ENCODE measurements at regions not wholly inside any gene's neighbourhood (a gene's known extent, or its start where the extent isn't known, plus 50 kb on each side); places are given as distances from the start of the nearest gene placed in this dataset.

DNA sequence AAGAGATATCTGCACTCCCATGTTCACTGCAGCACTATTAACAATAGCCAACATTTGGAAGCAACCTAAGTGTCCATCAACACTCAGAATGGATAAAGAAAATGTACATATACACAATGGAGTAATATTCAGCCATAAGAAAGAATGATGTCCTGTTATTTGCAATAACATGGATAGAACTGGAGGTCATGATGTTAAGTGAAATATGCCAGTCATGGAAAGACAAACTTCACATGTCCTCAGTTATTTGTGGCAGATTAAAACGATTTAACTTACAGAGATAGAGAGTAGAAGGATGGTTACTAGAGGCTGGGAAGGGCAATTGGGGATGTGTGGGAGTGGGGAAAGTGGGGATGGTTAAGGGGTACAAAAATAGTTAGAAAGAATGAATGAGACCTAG, 110.3 kb upstream of the PCSK5 start:
- no TSS peak for BruUV-seq (replicated peaks)
- Histone ChIP-seq H3K36me3 (ENCODE audit: control insufficient read depth, insufficient read depth, low read length) (no peaks in the 10 kb centered on the region), H3K4me1 (ENCODE audit: control insufficient read depth, insufficient read depth, low read length) (no peaks in the 10 kb centered on the region), H3K9me3 (ENCODE audit: control insufficient read depth, insufficient read depth, low read depth, low read length) (no peaks in the 10 kb centered on the region), H3K27ac (ENCODE audit: low read length) (no peak overlapping the region), H3K4me3 (ENCODE audit: low read depth in 2 of 2, low read length in 2 of 2) (no peak overlapping the region), H3K27me3 (ENCODE audit: control insufficient read depth, insufficient read depth, low read length) (no peaks in the 10 kb centered on the region)
- no peak for TF ChIP-seq POLR2AphosphoS5 (IDR thresholded peaks at IDR 0.05; ENCODE audit: low read depth, low read length)
- TF ChIP-seq TCF7L2 (IDR thresholded peaks at IDR 0.05; ENCODE audit: low read depth, low read length): no peak
- TF ChIP-seq, protein P1, sequence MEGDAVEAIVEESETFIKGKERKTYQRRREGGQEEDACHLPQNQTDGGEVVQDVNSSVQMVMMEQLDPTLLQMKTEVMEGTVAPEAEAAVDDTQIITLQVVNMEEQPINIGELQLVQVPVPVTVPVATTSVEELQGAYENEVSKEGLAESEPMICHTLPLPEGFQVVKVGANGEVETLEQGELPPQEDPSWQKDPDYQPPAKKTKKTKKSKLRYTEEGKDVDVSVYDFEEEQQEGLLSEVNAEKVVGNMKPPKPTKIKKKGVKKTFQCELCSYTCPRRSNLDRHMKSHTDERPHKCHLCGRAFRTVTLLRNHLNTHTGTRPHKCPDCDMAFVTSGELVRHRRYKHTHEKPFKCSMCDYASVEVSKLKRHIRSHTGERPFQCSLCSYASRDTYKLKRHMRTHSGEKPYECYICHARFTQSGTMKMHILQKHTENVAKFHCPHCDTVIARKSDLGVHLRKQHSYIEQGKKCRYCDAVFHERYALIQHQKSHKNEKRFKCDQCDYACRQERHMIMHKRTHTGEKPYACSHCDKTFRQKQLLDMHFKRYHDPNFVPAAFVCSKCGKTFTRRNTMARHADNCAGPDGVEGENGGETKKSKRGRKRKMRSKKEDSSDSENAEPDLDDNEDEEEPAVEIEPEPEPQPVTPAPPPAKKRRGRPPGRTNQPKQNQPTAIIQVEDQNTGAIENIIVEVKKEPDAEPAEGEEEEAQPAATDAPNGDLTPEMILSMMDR (IDR thresholded peaks at IDR 0.05): no peak
- TF ChIP-seq SIN3A (IDR thresholded peaks at IDR 0.05; ENCODE audit: borderline replicate concordance, insufficient read depth, low read depth, low read length): no peak
- TF ChIP-seq, protein P2, sequence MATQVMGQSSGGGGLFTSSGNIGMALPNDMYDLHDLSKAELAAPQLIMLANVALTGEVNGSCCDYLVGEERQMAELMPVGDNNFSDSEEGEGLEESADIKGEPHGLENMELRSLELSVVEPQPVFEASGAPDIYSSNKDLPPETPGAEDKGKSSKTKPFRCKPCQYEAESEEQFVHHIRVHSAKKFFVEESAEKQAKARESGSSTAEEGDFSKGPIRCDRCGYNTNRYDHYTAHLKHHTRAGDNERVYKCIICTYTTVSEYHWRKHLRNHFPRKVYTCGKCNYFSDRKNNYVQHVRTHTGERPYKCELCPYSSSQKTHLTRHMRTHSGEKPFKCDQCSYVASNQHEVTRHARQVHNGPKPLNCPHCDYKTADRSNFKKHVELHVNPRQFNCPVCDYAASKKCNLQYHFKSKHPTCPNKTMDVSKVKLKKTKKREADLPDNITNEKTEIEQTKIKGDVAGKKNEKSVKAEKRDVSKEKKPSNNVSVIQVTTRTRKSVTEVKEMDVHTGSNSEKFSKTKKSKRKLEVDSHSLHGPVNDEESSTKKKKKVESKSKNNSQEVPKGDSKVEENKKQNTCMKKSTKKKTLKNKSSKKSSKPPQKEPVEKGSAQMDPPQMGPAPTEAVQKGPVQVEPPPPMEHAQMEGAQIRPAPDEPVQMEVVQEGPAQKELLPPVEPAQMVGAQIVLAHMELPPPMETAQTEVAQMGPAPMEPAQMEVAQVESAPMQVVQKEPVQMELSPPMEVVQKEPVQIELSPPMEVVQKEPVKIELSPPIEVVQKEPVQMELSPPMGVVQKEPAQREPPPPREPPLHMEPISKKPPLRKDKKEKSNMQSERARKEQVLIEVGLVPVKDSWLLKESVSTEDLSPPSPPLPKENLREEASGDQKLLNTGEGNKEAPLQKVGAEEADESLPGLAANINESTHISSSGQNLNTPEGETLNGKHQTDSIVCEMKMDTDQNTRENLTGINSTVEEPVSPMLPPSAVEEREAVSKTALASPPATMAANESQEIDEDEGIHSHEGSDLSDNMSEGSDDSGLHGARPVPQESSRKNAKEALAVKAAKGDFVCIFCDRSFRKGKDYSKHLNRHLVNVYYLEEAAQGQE (IDR thresholded peaks at IDR 0.05; ENCODE audit: insufficient read depth in 1 of 2, low read depth in 2 of 2, low read length in 1 of 2): no peak
- intact Hi-C loops (cut with micrococcal nuclease; ENCODE audit: unreplicated experiment): no loop called here
- CTCF ChIA-PET: no interaction called here
- no peak for DNase-seq (ENCODE audit: low read depth, low spot score)
- in situ Hi-C loops (cut with HindIII; ENCODE audit: low pct_unique_long_range_greater_than_20kb, low sequenced_read_pairs): no loop called here
- ATAC-seq: no peak
- POLR2A ChIA-PET: no interaction called here

DNA sequence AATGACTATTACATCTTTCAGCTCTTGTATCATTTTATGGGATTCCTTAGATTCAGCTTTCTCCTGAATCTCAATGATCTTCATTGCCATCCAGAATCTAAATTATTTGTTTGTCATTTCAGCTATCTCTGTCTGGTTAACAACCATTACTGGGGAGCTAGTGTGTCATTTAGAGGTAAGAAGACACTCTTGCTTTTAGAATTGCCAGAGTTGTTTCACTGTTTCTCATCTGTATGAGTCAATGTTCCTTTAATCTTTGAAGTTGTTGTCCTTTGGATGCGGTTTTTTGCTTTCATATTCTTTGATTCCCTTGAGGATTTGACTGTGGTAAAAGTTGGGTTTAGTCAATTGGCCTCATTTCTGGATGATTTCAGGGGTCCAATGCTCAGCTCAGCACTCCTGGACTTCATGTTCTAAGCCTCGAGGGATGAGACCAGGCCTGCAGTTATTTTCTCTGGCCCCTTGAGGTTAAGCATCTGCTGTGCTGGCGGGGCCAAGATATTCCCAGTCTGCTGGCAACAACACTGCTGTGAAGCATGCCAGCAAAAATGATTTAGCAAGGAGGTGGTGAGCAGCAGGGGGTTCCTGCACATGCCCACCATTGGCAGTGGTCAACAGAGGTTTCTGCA, 102.4 kb upstream of the PCSK5 start:
- in situ Hi-C loops (cut with HindIII; ENCODE audit: low pct_unique_long_range_greater_than_20kb, low sequenced_read_pairs): no loop called here
- CTCF ChIA-PET: interaction anchor here (0.7 kb wide), 1 partner anchor 192 kb away, joined by 8 read pairs; no protein-coding TSS in a partner anchor
- H3K9me3 ChIP-seq (ENCODE audit: control insufficient read depth, insufficient read depth, low read depth, low read length): no peaks in the 10 kb centered on the region

More for the DNA sequence above, 102.4 kb upstream of the PCSK5 start:
- Histone ChIP-seq H3K36me3 (ENCODE audit: control insufficient read depth, insufficient read depth, low read length) (no peaks in the 10 kb centered on the region), H3K4me1 (ENCODE audit: control insufficient read depth, insufficient read depth, low read length) (no peaks in the 10 kb centered on the region), H3K27ac (ENCODE audit: low read length) (no peak overlapping the region), H3K27me3 (ENCODE audit: control insufficient read depth, insufficient read depth, low read length) (no peaks in the 10 kb centered on the region), H3K4me3 (ENCODE audit: low read depth in 2 of 2, low read length in 2 of 2) (no peak overlapping the region)
- POLR2A ChIA-PET: no interaction called here
- TF ChIP-seq TCF7L2 (IDR thresholded peaks at IDR 0.05; ENCODE audit: low read depth, low read length) (no peak), SIN3A (IDR thresholded peaks at IDR 0.05; ENCODE audit: borderline replicate concordance, insufficient read depth, low read depth, low read length) (no peak), POLR2AphosphoS5 (IDR thresholded peaks at IDR 0.05; ENCODE audit: low read depth, low read length) (no peak)
- TF ChIP-seq, protein P2 (IDR thresholded peaks at IDR 0.05; ENCODE audit: insufficient read depth in 1 of 2, low read depth in 2 of 2, low read length in 1 of 2): no peak
- TF ChIP-seq, protein P1 (IDR thresholded peaks at IDR 0.05): no peak
- DNase-seq (ENCODE audit: low read depth, low spot score) (no peak), ATAC-seq (no peak)
- intact Hi-C loops (cut with micrococcal nuclease; ENCODE audit: unreplicated experiment): no loop called here
- BruUV-seq (replicated peaks): no TSS peak
